Uterus (tissue), 3 donors: ENCODE measurements at regions not wholly inside any gene's neighbourhood (a gene's known extent, or its start where the extent isn't known, plus 50 kb on each side); places are given as distances from the start of the nearest gene placed in this dataset.

Experiments used
- DNase-seq, 2 donors: peaks; one replicate each; pipeline ENCODE4 v3.0.0-alpha.2; 2019 to 2020
- H3K27ac ChIP-seq, 2 donors: fragments of 200-600 bp; sonication (generic); 1 replicate in 1 of 2; 2 replicates in 1 of 2; pipeline ENCODE4 v1.5.1; 2016 to 2018
- H3K27me3 ChIP-seq, 2 donors: fragments of 200-600 bp; sonication (generic); one replicate each; pipeline ENCODE4 v1.5.1; 2018 to 2019; ENCODE audit warnings: control low read depth in 1 of 2
- H3K36me3 ChIP-seq, 2 donors: fragments of 200-600 bp; sonication (generic); one replicate each; pipeline ENCODE4 v1.5.1; 2019; ENCODE audit warnings: control low read depth in 1 of 2
- H3K4me1 ChIP-seq, 2 donors: fragments of 200-600 bp; sonication (generic); one replicate each; pipeline ENCODE4 v1.5.1; 2018 to 2019; ENCODE audit warnings: control low read depth in 1 of 2
- H3K4me3 ChIP-seq, 2 donors: fragments of 200-600 bp; sonication (generic); 1 replicate in 1 of 2; 2 replicates in 1 of 2; pipeline ENCODE4 v1.5.1; 2018 to 2019; ENCODE audit warnings: mild to moderate bottlenecking in 1 of 2
- H3K9me3 ChIP-seq, 2 donors: fragments of 200-600 bp; sonication (generic); one replicate each; pipeline ENCODE4 v1.5.1; 2019; ENCODE audit warnings: control low read depth in 1 of 2
- POLR2A ChIP-seq, 2 donors: fragments of 450-650 bp; IDR thresholded peaks; one replicate each; pipeline ENCODE4 v1.6.1; 2016; ENCODE audit warnings: antibody characterized with exemption in 2 of 2, mild to moderate bottlenecking in 1 of 2, moderate library complexity in 1 of 2
- intact Hi-C: fragments of 100-400 bp; cut with DNase I; formaldehyde crosslinking; loops from one replicate; pipeline ENCODE4 v1.15.1; 2023; ENCODE audit warnings: low total_unique reads
- TF ChIP-seq, protein P1 (sequence below), 4 experiments: fragments of 200-600 bp in 2 of 4; fragments of 450-650 bp in 2 of 4; sonication (generic) in 2 of 4; IDR thresholded peaks; one replicate each; pipeline ENCODE4 v1.5.1; 2016 to 2019; ENCODE audit warnings: antibody characterized with exemption in 4 of 4, mild to moderate bottlenecking in 2 of 4, moderate library complexity in 1 of 4
- donor health status: DM: yes; HTN: yes; CAD: no.

DNA sequence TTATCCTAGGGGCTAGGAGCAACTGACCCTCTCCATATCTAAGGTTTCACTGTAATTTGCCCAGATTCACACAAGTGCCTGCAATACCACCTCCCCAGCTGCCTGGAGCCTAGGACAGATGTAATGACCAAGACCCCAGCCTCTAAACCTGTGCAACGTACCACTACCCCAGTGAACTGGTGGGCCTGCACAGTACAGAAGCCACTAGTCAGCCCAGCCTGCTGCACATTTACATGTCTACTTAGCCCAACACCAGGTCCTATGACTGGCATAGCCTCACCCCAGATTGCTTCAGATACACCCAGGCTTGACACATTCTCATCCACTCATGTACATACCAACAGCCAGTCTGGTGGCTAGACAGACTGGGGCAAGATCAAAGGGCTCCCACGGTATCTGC is 1336.6 kb downstream of the BRINP3 start:
- no peak for DNase-seq
- no peak for TF ChIP-seq POLR2A (IDR thresholded peaks at IDR 0.05)
- TF ChIP-seq, protein P1, sequence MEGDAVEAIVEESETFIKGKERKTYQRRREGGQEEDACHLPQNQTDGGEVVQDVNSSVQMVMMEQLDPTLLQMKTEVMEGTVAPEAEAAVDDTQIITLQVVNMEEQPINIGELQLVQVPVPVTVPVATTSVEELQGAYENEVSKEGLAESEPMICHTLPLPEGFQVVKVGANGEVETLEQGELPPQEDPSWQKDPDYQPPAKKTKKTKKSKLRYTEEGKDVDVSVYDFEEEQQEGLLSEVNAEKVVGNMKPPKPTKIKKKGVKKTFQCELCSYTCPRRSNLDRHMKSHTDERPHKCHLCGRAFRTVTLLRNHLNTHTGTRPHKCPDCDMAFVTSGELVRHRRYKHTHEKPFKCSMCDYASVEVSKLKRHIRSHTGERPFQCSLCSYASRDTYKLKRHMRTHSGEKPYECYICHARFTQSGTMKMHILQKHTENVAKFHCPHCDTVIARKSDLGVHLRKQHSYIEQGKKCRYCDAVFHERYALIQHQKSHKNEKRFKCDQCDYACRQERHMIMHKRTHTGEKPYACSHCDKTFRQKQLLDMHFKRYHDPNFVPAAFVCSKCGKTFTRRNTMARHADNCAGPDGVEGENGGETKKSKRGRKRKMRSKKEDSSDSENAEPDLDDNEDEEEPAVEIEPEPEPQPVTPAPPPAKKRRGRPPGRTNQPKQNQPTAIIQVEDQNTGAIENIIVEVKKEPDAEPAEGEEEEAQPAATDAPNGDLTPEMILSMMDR (IDR thresholded peaks at IDR 0.05): no peak
- Histone ChIP-seq H3K27me3 (no peaks in the 10 kb centered on the region), H3K4me1 (no peaks in the 10 kb centered on the region), H3K27ac (no peak overlapping the region), H3K4me3 (no peak overlapping the region), H3K36me3 (no peaks in the 10 kb centered on the region), H3K9me3 (no peaks in the 10 kb centered on the region)
- intact Hi-C loops: no loop called here

DNA sequence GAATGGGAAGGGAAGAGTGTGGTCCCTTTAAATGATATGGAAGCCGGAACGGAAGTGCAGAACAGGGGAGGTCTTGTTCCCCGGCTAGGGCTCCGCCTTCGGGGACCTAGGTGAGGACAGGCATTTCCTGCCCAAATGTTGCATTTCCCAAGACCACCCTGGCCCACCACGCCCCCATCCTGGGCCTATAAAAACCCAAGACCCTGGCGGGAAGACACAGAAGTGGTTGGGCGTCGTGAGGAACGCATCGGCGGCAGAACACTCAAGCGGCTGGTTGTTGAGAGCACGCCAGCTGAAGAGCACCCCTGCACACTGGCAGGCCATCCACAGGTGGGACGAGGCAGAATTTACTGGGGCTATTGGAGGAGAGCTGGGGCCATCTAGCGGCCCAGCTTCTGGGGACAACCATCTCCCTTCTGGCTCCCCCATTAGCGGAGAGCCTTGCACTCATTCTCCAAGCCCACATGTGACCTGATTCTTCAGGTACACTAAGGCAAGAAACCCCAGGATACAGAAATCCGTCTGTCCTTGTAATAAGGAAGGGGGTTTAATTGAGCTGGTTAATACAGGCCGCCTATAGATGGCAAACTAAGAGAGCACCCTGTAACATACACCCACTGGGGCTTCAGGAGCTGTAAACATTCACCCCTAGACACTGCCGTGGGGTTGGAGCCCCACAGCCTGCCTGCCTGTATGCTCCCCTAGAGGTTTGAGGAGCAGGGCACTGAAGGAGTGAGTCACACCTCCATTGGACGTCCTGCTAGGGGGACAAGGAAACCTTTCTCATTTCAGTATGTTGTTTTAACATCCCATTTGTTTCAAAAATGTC is 1327.9 kb downstream of the BRINP3 start:
- no peaks in the 10 kb centered on the region for H3K36me3 ChIP-seq
- no peak overlapping the region for H3K4me3 ChIP-seq
- TF ChIP-seq POLR2A (IDR thresholded peaks at IDR 0.05): no peak
- TF ChIP-seq, protein P1 (IDR thresholded peaks at IDR 0.05): no peak
- no peaks in the 10 kb centered on the region for H3K4me1 ChIP-seq
- no peak for DNase-seq
- no peaks in the 10 kb centered on the region for H3K27me3 ChIP-seq
- intact Hi-C loops: no loop called here
- no peaks in the 10 kb centered on the region for H3K9me3 ChIP-seq
- H3K27ac ChIP-seq: no peak overlapping the region

DNA sequence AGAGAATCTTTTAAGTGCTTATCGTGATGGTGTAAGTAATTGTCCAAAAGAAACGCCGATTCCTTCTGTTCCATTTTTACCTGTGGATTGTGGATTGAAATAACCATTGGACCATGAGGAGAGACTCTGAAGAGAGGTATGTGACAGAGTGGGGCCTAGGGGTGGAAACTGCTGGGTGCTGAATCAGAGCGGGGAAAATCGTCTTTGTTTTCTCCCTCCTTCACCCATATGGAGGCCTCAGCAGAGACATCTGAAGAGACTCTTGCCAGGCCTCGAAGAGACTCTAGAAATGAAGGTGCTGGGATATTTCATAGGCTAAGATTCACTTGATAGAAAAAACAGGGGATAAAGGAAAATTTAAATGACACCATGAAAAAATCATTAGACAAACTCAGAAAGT is 1327.0 kb downstream of the BRINP3 start:
- DNase-seq: no peak
- Histone ChIP-seq H3K27ac (no peak overlapping the region), H3K27me3 (no peaks in the 10 kb centered on the region), H3K36me3 (no peaks in the 10 kb centered on the region), H3K4me3 (no peak overlapping the region), H3K4me1 (no peaks in the 10 kb centered on the region), H3K9me3 (no peaks in the 10 kb centered on the region)
- TF ChIP-seq, protein P1 (IDR thresholded peaks at IDR 0.05): no peak
- intact Hi-C loops: no loop called here

DNA sequence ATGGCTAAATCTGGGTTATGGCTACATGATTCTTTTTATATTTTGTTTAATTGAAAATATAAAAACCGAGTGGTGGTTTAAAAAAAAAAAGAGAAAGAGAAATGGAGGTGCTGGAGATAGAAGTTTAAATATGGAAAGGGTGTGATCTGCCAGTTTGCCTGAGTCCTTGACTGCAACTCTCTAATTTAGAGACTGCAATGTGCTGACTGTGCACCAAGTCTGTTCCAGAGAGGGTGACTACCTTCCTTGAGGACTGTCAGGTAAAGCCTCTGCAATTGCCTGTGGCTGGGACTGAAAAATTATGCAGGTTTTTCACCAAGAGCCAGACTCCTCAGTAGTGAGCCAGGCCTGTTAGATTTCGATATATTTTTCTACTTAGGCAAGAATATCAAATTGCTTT is 1326.3 kb downstream of the BRINP3 start:
- Histone ChIP-seq H3K27ac (no peak overlapping the region), H3K4me1 (no peaks in the 10 kb centered on the region), H3K27me3 (no peaks in the 10 kb centered on the region), H3K4me3 (no peak overlapping the region), H3K9me3 (no peaks in the 10 kb centered on the region), H3K36me3 (no peaks in the 10 kb centered on the region)
- intact Hi-C loops: no loop called here
- no peak for DNase-seq
- TF ChIP-seq POLR2A (IDR thresholded peaks at IDR 0.05): no peak
- TF ChIP-seq, protein P1 (IDR thresholded peaks at IDR 0.05): no peak

DNA sequence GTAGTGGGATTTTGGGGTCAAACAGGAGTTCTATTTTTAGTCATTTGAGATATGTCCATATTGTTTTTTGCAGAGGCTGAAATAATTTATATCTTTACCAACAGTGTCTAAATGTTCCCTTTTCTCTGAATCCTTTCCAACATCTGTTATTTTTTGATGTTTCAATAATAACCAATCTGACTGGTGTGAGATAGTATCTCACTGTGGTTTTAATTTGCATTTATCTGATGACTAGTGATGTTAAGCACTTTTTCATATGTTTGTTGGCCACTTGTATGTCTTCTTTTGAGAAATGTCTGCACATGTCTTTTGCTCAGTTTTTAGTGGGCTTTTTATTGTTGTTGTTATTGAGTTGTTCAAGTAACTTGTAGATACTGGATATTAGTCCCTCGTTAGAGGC is 1325.0 kb downstream of the BRINP3 start:
- Histone ChIP-seq H3K27ac (no peak overlapping the region), H3K4me3 (no peak overlapping the region), H3K27me3 (no peaks in the 10 kb centered on the region), H3K9me3 (no peaks in the 10 kb centered on the region), H3K4me1 (no peaks in the 10 kb centered on the region), H3K36me3 (no peaks in the 10 kb centered on the region)
- DNase-seq: no peak
- intact Hi-C loops: no loop called here
- no peak for TF ChIP-seq POLR2A (IDR thresholded peaks at IDR 0.05)
- TF ChIP-seq, protein P1 (IDR thresholded peaks at IDR 0.05): no peak
